Keratinocyte (primary cell): ENCODE measurements at regions not wholly inside any gene's neighbourhood (a gene's known extent, or its start where the extent isn't known, plus 50 kb on each side); places are given as distances from the start of the nearest gene placed in this dataset.

ENCODE experiments used
- CTCF ChIP-seq, 3 experiments: IDR thresholded peaks in 1 of 3; conservative IDR thresholded peaks in 1 of 3; optimal IDR thresholded peaks in 1 of 3; 2 replicates in 2 of 3; 3 replicates in 1 of 3; pipeline versions ENCODE3 to v1.5.1; 2011; ENCODE audit warnings: low read length in 3 of 3, mild to moderate bottlenecking in 3 of 3, moderate library complexity in 2 of 3, control low read depth in 1 of 3, inconsistent platforms in 1 of 3; ENCODE audit not compliant: insufficient read depth in 2 of 3; ENCODE audit errors: extremely low read depth in 1 of 3
- EZH2 ChIP-seq: IDR thresholded peaks from one replicate; pipeline ENCODE4 v1.6.1; 2012; ENCODE audit warnings: inconsistent platforms, mild to moderate bottlenecking, low read length, moderate library complexity

GRCh38 chr5:51148437-51148836 is 234.8 kb upstream of the ISL1 start:
- TF ChIP-seq EZH2 (no peak), CTCF (optimal IDR thresholded peaks at IDR 0.05 in 1 of 3, IDR thresholded peaks at IDR 0.05 in 1 of 3, conservative IDR thresholded peaks at IDR 0.05 in 1 of 3; ENCODE audit: extremely low read depth in 1 of 3, insufficient read depth in 2 of 3, low read length in 3 of 3) (no peak)
